ENCODE measurements at regions not wholly inside any gene's neighbourhood (a gene's known extent, or its start where the extent isn't known, plus 50 kb on each side); places are given as distances from the start of the nearest gene placed in this dataset.

DNA sequence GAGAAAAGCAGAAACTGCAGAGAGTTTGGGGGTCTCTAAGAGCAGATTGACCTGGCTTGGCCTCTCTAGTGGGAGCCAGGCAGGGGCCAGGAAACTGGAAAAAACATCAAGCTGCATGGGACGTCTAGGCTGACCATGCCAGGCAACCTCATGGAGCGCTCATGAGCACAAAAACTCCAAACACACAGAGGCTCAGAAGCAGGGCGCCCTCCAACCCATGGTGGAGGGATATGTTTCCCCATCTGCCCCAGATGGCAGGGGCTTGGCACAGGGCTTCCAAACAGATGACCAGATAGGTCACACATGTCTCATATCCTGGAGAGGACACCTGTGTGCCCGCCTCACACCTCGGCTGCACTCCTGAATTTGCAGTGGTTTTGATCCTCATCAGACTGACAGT, 879.0 kb downstream of the UQCRFS1 start:
- TF ChIP-seq, protein P1, sequence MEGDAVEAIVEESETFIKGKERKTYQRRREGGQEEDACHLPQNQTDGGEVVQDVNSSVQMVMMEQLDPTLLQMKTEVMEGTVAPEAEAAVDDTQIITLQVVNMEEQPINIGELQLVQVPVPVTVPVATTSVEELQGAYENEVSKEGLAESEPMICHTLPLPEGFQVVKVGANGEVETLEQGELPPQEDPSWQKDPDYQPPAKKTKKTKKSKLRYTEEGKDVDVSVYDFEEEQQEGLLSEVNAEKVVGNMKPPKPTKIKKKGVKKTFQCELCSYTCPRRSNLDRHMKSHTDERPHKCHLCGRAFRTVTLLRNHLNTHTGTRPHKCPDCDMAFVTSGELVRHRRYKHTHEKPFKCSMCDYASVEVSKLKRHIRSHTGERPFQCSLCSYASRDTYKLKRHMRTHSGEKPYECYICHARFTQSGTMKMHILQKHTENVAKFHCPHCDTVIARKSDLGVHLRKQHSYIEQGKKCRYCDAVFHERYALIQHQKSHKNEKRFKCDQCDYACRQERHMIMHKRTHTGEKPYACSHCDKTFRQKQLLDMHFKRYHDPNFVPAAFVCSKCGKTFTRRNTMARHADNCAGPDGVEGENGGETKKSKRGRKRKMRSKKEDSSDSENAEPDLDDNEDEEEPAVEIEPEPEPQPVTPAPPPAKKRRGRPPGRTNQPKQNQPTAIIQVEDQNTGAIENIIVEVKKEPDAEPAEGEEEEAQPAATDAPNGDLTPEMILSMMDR (IDR thresholded peaks at IDR 0.05), result no peak
- no peak for TF ChIP-seq POLR2A (IDR thresholded peaks at IDR 0.05)

Measured in vagina (tissue), 2 donors.